Fibroblast of lung (primary cell): ENCODE measurements at regions not wholly inside any gene's neighbourhood (a gene's known extent, or its start where the extent isn't known, plus 50 kb on each side); places are given as distances from the start of the nearest gene placed in this dataset.

Experiments
- EZH2 ChIP-seq: IDR thresholded peaks from 2 replicates; pipeline ENCODE4 v1.5.1; 2012; ENCODE audit warnings: low read length, control low read depth, mild to moderate bottlenecking; ENCODE audit errors: missing control alignments
- TF ChIP-seq, protein P1 (sequence below), 2 donors: IDR thresholded peaks in 1 of 2; conservative IDR thresholded peaks in 1 of 2; 1 replicate in 1 of 2; 2 replicates in 1 of 2; pipeline ENCODE4 v1.5.1; 2011 to 2012; ENCODE audit warnings: low read length in 2 of 2, control low read depth in 1 of 2, inconsistent platforms in 1 of 2, low read depth in 1 of 2, mild to moderate bottlenecking in 1 of 2

DNA sequence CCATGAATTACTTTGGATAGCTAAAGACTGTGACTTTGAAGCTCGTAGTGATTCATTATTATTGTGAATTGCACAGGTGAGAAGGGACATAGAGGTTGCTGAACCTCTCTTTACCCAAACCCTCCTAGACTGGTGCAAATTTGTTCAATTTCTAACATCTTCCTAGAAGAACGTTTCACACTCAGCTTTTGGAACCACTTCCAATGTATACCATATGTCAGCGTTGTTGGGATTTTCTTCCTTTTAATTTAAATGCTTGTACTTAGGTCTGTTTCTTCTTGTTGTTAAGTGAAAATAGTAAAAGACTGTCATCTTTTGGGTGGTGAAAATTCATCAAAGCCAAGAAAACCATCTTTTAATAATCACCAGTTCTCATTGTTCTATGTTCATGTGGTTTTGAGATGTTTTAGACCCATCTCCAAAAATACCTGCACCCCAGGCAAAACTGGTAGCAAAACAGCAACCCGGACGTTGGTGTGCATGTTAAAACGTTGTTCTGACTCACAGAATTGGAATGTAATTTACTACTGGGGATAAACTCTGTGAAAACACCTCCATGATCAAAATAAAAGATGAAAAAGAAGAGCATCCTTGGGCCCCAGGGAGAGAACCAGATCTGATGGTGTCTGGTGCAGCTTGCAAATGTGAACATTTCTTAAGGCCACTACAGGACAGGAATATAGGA lies 238.3 kb downstream of the NPR3 start:
- TF ChIP-seq, protein P1, sequence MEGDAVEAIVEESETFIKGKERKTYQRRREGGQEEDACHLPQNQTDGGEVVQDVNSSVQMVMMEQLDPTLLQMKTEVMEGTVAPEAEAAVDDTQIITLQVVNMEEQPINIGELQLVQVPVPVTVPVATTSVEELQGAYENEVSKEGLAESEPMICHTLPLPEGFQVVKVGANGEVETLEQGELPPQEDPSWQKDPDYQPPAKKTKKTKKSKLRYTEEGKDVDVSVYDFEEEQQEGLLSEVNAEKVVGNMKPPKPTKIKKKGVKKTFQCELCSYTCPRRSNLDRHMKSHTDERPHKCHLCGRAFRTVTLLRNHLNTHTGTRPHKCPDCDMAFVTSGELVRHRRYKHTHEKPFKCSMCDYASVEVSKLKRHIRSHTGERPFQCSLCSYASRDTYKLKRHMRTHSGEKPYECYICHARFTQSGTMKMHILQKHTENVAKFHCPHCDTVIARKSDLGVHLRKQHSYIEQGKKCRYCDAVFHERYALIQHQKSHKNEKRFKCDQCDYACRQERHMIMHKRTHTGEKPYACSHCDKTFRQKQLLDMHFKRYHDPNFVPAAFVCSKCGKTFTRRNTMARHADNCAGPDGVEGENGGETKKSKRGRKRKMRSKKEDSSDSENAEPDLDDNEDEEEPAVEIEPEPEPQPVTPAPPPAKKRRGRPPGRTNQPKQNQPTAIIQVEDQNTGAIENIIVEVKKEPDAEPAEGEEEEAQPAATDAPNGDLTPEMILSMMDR (conservative IDR thresholded peaks at IDR 0.05 in 1 of 2, IDR thresholded peaks at IDR 0.05 in 1 of 2; ENCODE audit: low read depth in 1 of 2, low read length in 2 of 2): no peak
- no peak for TF ChIP-seq EZH2
